Islet of Langerhans (tissue), 1 donor: ENCODE measurements at regions not wholly inside any gene's neighbourhood (a gene's known extent, or its start where the extent isn't known, plus 50 kb on each side); places are given as distances from the start of the nearest gene placed in this dataset.

Experiments
- FAIRE-seq: peaks from one replicate; lab custom pipeline; 2011; peaks lifted over from hg19 to GRCh38; lab: Jason Lieb, UNC

DNA sequence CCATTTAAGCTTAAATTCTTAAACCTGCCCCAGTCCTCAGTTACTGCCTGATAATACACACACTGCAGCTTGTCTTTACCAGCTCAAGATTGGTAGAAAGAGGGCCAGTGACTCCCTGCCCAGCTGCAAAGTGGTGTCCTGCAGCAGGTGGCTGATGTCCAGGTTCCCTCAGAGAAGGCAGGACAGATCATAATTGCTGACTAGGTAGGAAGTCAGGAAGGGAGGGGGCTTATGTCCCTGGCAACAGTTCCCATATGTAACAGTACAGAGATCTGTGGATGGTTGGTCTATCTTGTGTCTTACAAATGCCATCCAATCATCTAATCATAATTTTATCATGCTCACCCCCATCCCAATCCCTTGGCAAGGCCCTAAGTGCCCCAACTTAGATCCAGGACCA, 492.1 kb upstream of the PPP2R3A start:
- FAIRE-seq = no peak

DNA sequence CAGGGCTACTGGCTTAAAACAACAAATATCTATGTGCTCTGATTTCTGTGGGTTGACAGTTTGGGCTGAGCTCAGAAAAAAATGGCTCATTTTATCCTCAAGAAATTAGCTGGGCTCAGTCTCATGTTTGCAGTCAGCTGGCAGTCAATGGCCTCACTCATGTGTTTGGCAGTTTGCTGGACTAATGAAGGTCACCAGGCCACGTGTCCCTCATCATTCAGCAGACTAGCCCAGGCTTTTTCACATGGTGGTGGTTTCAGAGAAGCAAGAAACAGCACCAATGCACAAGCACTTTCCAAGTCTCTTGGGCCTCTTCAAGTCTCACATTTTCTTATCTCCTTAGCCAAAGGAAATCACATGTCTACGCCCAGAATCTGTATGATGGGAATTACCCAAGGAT, 478.3 kb upstream of the PPP2R3A start:
- FAIRE-seq = no peak

DNA sequence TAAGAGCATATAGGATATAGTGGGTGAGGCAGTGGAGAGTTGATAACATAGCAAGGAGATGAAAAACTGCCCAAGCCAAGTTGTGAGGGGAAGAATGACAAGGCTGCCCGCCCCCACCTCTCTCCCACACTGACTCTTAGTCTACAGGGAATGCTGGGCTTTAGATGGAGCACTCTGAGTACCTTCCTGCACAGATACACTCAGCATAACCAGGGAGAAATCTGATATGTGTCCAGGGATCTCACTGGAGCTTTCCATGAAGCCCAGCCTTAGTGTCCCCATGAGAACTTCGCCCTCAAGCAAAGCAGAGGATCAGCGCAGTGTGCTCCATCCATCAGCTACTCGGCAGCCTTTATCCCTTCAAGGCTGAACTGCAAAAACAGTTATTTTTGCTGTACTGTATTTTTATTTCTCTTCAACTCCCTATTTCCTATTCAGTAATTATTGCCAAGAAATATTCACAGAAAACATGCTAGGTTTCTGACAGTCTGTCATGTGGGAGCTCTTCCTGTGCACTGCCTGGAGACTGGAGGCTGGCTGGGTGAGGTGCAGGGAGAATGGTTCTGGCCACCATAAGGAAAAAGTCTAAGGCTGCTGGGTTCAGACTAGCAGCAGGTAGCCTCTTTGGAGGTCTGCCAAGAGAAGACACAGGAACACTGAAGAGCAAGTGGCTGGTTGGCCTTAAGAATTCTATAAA, 475.2 kb upstream of the PPP2R3A start:
- FAIRE-seq = no peak

DNA sequence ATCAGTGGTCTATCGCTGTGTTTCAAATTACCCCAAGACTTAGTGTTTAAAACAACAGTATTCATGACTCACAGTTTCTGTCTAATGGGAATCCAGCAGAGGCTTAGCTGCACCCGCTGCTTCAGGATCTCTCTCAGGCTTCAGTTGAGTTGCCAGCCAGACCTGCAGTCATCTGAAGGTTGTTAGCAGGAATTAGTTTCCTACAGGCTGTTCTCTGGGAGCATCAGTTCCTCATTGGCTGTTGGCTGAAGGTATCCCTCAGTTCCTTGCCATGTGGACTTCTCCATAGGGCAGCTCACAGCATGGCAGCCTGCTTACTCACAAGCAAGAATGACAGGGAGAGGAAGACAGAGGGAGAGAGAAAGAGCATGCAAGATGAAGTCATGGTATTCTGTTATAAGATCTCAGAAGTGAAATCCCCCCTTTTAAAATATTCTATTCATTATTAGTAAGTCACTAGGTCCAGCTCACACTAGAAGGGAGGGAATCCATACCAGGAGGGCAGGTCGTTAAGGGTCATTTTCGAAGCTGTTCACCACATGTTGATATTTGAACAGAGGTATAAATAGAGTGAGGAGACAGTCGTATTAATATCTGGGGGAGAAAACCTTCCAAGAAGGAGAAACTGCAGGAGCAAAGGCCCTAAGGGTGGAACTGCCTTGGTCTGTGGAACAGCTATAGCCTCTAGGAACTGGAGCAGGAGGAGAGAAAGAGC, 473.9 kb upstream of the PPP2R3A start:
- FAIRE-seq = no peak

DNA sequence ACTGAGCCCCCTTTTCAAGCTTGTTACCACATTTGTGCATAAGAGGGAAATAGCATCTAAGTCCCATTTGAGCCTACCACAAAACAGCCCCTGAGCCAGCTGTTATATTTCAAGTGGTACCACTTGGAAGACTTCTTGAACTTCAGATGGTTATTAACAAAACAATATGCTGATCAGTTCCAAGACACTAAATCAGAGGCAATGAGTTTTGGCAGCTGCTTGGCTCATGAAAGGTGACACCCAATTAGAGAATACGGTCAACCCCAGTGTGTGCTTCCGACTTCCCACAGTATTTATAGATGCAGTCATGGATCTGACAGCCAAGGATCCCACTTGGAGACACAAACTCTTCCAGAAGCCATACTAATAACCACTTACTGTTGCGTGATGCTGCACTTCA, 469.6 kb upstream of the PPP2R3A start:
- no peak for FAIRE-seq

DNA sequence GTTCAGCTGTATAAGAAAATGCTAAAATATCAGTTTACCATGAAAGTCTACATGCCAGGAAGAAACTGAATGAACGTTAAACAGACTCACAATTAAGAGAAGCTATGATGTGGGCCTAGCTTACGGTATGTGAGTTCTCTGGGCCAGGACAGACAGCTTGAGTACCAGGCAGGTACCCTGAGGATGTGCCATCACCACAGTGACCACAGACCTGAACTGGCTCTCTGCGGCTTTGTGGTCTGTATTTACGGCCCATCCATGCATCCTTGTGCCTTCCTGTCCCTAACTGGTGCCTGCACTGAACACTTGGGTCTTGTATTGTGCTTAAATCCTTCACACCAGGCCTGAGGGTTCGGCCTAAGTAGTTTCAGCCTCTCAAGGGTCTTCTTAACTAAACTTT, 467.5 kb upstream of the PPP2R3A start:
- no peak for FAIRE-seq

DNA sequence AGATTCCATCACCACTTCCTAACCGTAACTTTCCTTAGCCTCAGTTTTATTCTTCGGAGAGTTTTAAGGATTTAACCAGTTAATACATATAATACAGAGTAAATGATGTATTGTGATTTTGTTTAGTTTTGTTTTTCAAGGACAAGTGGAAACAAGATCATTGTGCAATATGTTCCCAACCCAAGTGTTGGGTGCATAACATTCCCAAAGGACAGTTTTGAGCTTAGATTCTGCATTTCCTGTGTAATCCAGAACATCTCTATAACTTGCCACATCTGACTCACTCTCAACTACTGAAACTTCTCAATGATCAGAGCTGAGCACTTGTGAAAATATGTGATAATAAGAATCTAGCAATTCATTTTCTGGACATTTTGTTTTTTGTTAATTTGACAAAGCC, 466.1 kb upstream of the PPP2R3A start:
- FAIRE-seq = no peak

DNA sequence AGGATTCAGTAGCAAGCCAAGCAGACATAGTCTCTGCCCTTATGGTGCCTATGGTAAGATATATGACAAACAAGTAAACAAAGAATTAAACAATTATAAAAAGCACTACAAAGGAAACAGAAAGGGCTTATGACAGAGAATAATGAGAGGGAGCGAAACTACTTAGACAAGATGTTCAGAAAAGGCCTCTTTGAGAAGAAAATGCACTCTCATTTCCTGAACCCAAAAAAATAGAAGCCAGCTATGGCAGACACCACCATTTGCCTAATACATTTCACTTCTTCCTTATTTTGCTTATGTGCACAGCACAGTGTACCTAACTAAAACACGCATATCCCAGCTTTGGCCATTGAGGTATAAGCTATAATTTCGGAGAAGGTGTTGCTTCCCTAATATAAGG, 465.5 kb upstream of the PPP2R3A start:
- FAIRE-seq = no peak

DNA sequence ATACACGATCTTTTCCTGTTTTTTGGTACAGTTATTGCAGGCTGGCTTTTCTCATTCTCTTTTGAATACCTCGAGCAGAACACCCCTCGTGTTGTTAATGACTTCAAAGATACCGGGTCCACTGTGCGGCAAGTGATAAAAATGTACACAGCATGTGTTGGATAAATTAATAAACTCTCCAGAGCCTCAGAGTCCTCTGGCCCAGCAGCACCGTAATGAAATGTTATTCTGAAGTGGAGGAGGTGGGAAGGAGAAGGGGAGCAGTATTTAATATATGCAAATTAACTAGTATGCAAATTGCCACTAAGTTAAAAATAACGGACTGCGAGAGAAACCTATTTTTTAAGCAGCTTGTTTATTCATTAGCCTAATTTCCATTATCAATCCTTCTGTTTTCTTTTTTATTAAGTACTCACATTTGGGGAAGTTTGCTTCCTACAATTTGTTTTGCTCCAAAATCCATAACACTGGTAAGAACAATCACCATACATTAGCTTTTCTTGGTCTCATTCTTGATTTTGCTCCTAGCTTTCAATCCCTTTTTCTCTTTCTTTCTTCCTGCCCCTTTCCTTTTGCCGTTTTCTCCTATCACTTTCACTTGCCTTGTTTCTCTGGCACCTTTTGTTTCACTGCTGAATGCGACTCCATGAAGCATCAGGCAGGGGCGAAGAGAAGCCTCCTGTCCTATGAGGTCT, 462.3 kb upstream of the PPP2R3A start:
- no peak for FAIRE-seq

DNA sequence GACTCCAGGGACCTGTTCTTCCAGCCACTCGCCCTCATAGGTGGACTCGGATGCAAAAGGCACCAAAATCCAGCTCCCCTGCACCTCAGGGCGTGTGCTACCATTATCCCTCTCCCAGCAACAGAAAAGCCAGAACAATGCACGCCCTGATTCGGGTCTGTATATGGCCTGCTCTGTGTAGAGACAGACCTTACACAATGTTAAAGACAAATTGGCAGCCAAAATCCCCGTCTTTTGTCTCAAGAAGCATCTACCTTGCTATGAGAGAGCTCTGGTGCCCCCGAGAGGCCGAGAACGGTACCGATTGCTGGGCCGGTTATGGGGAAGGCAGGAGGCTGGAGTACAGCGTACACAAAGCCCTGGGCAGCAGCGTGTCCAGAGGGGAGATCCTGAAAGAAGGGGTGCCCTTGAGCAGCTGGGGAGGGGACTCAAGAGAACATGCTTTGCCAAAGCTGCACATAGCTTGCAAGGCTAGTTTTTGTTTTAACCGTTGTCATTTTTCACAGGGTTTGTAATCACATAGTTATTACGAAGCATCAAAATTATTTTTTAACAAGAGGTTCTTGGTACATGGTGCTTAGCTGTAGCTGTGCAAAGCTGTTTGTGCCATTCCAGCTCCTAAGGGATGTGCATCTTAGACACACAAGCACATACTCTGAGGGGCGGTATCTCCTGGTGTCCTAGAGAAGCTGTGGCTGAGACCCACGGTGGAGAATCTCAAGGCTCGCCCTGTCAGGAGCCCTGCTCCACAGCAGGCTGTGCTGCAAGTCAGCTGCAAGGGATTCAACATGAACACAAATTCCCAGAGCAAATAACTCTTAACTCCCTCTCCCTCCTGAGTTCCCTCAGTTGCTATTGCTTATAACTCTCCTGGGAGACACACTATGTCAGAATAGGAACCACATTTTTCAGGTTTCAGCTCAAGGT, 461.5 kb upstream of the PPP2R3A start:
- no peak for FAIRE-seq

DNA sequence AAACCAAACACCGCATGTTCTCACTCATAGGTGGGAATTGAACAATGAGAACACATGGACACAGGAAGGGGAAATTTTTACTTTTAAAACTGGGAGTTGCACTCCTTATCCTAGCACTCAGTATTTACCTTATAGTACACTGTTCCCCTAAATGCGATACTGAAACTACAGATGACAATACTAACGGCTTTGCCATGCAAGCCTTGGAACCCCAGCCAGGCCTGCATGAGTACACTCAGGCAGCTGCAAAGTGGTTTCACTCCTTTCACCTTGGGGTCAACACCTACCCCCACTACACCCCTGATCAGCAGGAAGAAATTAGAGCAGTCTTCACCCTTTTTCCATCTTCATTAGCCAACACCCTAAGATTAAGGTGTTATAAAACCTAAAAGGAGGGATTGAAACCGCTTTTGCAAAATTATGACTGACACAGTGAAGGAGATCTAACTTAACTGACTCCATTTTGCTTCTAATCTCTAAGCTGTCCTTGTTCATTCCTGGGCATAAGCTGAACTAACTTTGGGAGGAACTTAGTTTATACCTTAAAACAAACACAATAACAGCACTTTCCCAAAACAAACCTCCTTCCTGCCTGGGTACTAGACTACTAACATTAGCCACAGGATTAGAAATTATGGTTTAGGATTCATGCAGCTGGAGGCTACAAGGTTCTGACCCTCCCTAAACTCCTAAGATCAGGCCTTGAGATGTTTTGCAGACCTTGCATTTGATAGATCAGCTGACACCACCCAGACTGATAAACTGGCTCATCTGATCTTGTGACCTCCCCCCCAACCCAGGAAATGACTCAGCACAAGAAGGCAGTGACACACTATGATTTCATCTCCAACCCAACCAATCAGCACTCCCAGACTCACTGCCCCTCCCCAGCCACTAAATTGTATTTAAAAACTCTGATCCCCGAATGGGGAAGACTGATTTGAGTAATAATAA, 452.1 kb upstream of the PPP2R3A start:
- no peak for FAIRE-seq

DNA sequence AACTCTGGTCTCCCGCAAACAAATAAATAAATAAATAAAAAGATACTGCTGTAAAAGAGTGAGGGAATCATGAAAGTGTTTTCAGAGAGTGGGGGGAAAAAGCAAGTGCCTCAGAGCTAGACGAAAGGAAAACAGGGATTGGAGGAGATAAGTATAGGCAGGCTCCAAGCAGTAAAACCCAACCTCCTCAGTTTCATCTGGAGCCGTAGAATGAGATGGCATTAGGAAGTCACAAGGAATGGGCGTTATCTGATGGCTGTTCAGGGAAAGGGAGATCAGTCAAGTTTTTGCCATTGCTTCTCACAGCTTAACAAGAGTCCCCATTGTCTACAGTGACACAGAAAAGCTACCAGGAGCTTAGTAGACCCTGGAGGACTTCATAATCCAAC, 451.5 kb upstream of the PPP2R3A start:
- no peak for FAIRE-seq

DNA sequence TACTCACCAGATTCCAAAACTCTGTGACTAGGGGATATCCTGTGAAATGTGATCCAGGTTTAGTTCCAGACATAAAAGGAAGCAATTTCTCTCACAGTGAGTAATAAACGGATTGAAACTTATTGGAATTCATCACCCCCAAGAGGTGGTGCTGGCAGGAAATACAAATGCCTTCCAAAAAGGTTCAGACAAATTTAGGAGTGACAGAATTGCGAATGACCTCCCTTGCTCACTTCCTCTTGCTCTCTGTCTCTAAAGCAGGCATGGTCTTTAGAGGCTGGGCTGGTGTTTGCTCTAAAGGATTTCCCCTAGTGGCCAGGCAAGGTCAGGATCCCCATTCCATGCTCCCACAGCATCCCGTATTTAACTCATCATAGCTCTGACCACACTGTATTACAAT, 449.4 kb upstream of the PPP2R3A start:
- FAIRE-seq = no peak

DNA sequence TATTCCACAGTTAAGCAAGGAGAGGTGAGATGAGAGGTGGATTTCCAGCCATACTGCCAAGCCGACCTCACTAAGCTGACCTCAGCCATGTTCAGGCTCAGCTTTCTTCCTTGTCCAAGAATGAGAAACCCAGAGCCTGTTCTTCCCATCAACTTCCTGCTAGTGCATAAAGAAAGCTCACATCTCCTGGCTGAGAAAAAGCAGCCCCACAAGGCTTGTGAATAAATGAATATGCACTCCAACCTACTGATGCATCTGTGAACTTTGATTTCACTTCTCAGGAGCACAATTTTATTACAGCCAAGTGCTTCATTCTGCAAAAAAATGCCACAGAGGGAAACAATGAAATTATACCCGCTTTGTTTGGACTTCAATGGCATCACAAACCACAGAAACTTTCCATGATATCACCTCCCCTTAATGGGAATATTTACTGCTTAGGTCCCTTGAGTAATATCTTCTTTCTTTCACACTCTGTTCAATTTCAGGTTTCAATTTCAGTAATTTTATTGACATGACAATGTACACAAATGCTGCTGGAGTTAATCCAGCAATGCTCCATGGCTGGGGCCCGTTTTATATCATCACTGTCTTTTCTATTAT, 437.0 kb upstream of the PPP2R3A start:
- FAIRE-seq = no peak

DNA sequence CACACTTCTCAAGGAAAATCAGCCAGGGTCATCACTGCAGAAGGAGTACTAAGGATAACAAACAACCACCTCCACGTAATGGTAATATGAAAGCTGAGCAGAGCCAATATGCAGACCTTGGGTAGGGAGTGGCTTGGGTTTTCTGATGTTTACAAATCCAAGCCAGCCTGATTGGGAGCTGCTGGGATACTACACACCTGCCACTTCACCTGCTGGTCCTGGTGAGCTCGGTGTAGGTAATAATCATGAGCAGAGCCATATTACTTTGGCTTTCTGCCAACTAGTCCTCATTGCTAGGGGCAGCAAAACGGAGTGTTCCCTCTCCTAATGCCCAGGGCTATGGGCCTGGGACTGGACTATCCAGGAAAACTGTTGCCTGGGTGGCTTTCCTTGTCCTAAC, 433.5 kb upstream of the PPP2R3A start:
- FAIRE-seq = no peak

DNA sequence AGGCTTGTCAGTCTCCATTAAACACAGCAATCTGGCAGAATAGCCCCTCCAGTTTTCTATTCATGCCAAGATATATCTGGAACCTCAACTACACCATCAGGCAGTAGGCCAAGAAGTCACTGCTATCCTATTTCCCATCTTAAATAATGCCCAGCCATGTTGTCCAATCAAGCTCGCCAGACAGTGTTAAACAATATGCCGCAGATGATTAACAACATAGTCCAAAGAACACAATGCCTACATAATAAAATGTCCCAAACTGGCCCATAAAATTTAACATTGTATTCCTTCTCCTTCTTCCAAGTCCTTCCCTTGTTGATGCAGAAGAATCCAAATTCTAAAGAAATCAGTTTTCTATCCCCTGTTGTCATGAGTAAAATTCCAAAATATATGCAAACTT, 427.4 kb upstream of the PPP2R3A start:
- FAIRE-seq = no peak

DNA sequence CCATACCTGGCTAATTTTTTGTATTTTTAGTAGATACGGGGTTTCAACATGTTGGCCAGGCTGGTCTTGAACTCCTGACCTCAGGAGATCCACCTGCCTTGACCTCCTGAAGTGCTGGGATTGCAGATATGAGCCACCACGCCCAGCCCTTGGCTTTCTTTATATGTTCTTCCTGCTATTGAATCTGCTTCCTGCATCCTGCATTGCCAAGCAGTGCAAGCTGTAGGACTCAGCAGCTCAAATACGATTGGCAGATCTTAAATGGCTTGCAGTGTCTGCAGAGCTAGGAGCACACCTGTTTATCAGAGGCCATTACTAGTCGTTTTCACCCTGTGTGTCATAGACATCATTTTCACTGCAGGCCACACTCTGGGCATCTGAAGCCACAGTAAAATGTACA, 426.2 kb upstream of the PPP2R3A start:
- FAIRE-seq = no peak

DNA sequence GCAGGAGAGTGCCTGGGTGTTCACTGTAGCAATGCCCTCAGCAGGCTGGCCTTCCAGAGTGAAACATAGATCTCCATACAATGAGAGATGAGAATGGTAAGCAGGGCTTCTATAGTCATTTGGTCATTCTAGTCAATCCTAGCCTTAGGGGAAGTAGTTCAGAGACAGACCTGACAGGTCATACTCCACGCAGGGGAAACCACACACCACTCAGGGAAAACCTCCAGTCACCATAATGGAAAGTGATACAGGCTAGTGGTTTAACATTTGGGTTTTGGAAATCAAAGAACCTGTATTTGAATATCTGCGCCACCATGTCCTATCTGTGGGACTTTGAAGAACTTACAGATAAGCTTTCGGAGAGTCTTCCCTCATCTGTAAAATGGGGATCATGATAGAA, 425.7 kb upstream of the PPP2R3A start:
- FAIRE-seq = no peak

DNA sequence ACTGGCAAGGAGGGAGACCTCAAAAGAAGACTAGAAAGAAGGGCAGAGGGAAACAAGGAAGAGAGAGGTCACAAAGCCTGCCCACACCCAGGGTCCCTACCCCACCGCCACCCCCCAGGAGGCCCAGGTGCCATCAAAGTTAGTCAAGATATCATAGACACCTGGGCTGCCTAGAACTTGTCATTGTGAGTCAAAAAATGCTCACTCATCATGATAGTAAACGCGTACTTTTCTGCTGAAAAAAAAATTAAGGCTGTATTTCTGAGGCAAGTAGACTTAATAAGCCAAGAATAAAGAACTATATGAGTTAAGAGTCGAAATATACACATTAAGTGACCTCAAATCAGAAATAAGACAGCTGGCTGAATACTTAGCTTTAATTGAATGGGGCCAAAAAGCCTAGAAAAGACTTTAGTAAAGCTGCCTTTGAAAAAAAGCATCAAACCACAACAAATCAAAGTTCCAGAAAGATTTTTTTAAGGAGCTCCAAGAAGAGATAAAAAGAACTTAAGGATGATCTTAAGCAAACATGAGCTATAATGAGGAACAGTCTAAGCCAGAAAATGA, 415.5 kb upstream of the PPP2R3A start:
- no peak for FAIRE-seq

DNA sequence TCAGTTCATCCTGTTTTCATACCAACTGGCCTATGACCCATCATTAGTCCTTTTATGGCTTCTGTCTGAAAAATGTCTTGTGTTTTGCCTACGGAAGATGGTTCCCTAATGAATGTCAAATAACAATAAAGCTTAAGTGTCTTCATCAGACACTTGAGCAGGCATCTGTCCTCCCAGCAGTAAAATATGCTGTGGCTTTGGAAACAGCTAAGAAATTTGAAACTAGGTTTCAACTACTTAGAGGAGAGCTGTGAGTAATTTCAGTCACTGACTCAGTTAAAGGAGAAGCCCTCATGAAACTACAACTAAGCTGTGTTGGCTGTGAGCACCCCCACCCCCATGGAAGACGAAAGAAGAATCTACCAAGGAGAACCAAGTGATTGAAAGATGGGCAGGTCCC, 409.4 kb upstream of the PPP2R3A start:
- no peak for FAIRE-seq
